22Rv1 (cell line): ENCODE measurements at regions not wholly inside any gene's neighbourhood (a gene's known extent, or its start where the extent isn't known, plus 50 kb on each side); places are given as distances from the start of the nearest gene placed in this dataset.

Experiments
- H3K27ac ChIP-seq: fragments of 450-650 bp; 2 replicates; pipeline ENCODE4 v1.5.1; 2017
- CTCF ChIP-seq: fragments of 450-650 bp; IDR thresholded peaks from 2 replicates; pipeline ENCODE4 v1.5.1; 2017; ENCODE audit warnings: mild to moderate bottlenecking
- ZFX ChIP-seq: fragments of 450-650 bp; IDR thresholded peaks from 2 replicates; pipeline ENCODE4 v1.6.1; 2017; ENCODE audit warnings: antibody characterized with exemption, borderline replicate concordance

- H3K27ac ChIP-seq: no peak overlapping the region
- TF ChIP-seq ZFX (no peak), CTCF (no peak)
Measured at GRCh38 chr15:77734306-77734705, 101.6 kb upstream of the LINGO1 start.

- H3K27ac ChIP-seq: no peak overlapping the region
- TF ChIP-seq CTCF: no peak
- TF ChIP-seq ZFX: no peak
Measured at GRCh38 chr15:77733579-77734300, 101.0 kb upstream of the LINGO1 start.

- TF ChIP-seq CTCF (no peak), ZFX (no peak)
- no peak overlapping the region for H3K27ac ChIP-seq
Measured at GRCh38 chr15:77732514-77733335, 100.0 kb upstream of the LINGO1 start.

GRCh38 chr15:77731945-77732344 lies 99.2 kb upstream of the LINGO1 start:
- TF ChIP-seq CTCF (no peak), ZFX (no peak)

GRCh38 chr15:77731067-77731466 lies 98.4 kb upstream of the LINGO1 start:
- H3K27ac ChIP-seq: no peak overlapping the region

More at GRCh38 chr15:77731945-77732344, 99.2 kb upstream of the LINGO1 start:
- H3K27ac ChIP-seq: no peak overlapping the region

GRCh38 chr15:77727635-77728304 lies 95.1 kb upstream of the LINGO1 start:
- H3K27ac ChIP-seq: no peak overlapping the region
- TF ChIP-seq ZFX: no peak
- TF ChIP-seq CTCF: no peak

More at GRCh38 chr15:77731067-77731466, 98.4 kb upstream of the LINGO1 start:
- no peak for TF ChIP-seq CTCF
- no peak for TF ChIP-seq ZFX
